GM21515 (cell line): ENCODE measurements at regions not wholly inside any gene's neighbourhood (a gene's known extent, or its start where the extent isn't known, plus 50 kb on each side); places are given as distances from the start of the nearest gene placed in this dataset.

ENCODE experiments used
- ATAC-seq: cut with Tn5 transposase; IDR thresholded peaks from one replicate; pipeline ENCODE4 v1.9.1; 2021; ENCODE audit not compliant: unreplicated experiment

DNA sequence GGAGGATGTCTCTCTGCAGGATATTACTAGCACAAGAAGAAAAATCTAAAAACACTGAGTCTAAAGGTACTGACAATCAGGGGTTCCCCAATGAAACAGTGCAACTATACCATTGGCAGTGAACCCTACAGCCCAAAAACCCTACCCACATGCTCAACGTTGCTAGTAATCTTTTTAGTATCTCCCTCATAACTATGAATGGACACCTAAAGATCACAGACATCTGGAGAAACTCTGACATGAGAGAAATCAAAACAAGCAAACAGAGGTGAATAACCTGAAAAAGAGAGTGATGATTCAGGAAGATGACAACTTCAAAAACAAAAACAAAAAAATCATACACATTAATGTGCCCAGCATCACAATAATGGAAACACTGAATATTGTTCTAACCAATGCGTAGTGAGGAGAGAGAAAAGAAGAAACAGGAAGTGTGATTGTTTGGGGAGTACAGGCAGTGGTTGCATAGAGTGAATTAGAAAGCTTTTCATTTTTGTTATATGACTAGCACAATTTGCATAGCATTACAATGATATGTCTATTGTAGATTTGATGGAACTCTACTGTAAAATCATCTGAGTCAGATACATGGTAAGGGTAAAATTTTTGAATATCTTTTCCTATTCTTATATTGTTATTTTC lies 78.9 kb upstream of the FMR1 start:
- peak; percentile 66 for ATAC-seq

DNA sequence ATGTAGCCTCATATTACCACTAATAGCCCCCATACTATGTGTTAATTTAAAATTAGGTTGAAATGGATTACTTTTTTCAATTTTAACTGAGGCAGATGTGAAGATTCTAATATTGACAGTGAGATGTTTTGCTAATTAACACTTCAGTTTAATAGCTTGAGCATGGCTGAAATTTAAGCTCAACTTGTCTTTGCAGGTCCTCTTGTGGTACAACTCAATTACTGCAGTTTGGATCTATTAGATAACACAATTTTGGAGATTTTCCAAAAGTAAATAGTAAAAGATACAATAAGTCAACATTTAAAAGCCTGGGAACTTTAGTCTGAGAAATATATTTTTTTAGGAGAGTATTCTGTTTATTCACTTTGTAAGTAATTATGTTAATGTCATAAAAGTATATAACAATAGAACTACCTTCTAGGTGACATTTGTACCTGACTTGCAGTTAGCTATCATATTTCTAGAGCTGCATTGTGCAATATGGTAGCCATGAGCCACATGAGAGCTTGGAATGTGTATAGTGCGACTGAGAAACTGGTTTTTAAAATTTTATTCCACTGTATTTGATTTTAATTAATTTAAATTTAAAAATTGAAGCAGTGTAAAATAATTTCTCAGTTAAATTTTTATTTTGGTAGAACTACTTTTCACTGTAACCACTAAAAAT lies 73.1 kb upstream of the FMR1 start:
- ATAC-seq, result no peak

DNA sequence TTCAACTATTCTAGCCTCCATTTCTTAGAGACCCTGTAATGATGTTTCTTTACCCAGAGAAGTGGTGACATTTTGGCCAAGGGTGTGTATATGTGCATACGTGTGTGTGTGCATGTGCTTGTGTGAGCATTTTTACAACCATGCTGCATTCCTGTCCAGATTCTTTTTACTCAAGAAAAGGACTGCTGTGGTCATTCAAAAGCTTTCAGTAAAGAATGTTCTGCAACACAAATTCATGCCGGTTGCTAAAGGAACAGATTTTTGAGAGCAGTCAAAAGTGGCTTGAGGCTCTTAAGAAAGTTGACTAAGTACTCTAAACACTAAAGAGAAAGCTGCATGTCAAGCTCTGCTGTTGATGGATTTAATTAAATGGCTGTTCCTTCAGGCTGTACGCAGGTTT lies 65.0 kb upstream of the FMR1 start:
- ATAC-seq, result no peak

DNA sequence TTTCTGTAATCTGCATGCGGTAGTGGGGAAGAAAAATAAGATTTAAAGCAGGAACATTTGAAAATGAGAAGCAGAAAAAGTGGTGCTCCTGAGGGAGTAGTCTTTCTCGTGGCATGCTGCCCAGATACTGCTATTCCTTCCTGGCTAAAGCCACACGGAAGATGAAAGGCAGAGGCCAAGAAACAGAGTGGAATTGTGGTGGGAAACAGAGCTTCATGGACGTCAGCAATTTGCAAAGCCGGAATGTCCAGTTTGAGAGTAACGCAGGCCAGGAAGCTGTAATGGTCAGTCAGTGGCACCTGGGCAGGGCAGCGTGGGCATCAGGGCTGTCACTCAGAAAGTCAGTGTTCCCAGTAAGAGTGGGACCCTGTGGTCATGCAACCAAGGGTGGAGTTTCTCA lies 63.7 kb upstream of the FMR1 start:
- ATAC-seq, result no peak

DNA sequence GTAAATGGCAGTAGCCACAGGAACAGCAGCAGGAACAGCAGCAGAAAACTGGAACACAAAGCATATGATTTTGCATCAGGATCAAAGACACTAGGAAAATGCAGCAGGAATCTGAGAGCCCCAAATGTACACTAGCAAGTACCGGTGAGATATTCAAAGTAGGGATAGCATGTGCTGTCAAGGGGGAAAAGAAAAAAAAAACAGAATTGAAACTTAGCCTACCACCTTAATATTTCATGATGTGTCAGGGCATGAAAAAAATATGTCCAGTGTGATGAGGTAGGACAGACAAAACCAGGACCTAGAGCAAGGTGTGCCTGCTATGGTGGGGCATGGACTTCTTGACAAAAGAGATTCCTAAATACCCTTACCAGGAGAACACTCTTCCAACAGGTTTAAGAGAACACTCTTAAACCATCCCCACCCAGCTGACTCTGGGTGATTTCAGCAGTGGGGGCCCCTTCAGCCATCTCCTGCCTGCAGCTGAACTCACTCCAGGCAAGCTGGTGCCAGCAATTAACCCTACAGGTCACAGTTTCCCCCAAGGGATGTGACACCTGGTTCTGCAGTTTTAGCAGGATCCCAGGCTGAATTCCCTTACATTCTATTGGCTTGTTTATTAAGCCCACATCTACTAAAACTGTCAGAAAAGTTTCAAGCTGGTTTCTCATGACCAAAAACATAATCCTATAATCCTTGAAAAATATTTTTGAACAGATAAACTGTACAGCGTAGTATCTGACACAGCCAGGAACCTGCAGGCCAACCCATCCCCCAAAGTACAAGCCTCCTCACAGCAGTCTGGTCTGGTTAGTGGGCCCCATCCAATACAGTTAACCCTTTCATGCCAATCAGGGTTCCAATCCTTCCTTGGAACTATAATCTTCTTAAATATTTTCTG lies 62.9 kb upstream of the FMR1 start:
- no peak for ATAC-seq

DNA sequence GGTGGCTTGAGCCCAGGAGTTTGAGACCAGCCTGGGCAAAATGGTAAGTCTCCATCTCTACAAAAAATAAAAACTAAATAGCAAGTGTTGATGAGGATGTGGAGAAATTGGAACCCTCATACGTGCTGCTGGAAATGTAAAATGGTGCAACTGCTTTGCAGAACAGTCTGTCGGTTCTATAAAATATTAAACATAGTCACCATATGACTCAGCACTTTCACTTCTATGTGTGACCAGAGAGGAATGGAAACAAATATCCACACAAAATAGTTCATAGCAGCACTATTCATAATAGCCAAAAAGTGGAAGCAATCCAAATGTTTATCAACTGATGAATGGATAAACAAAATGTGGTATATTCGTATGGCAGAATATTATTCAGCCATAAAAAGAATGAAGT lies 60.8 kb upstream of the FMR1 start:
- ATAC-seq, result no peak

DNA sequence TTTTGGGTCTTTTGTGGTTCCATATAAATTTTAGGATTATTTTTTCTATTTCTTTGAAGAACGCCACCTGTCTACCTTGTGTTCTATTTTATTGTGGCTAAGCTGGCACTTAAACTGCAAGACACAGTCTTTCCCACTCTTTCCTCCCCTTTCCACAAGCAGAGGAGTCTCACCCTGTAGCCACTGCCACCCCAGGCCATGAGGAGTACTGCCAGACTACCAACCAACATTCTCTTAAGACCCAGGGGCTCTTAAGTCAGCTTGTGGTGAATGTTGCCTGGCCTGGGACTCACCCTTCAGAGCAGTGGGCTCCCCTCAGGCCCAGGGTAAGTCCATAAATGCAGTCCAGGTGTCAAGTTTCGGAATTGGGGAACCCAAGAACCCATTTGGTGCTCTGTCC lies 58.0 kb upstream of the FMR1 start:
- ATAC-seq, result no peak

DNA sequence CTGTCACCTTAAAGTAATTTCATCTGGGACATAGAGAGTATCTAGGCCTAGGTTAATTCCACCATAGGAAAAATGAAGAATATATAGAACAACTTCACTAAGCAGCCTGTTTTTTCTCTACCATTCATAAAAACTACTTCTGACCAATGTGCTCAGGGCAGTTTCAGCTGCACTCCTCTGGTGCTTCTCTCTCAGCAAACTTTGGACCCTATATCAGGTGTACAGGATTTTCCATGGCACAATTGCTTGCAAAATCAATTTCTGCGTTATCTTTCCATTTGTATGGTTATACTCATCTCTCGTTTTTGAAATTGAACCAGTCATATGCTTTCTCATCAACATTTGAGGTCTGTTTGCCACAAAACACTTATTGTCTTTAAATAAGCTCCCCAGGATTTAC lies 52.1 kb upstream of the FMR1 start:
- ATAC-seq, result no peak
